ENCODE measurements at regions not wholly inside any gene's neighbourhood (a gene's known extent, or its start where the extent isn't known, plus 50 kb on each side); places are given as distances from the start of the nearest gene placed in this dataset.

- POLR2A ChIA-PET: no interaction called here
- TF ChIP-seq EZH2phosphoT487 (IDR thresholded peaks at IDR 0.05; ENCODE audit: borderline replicate concordance, low read depth, low read length) (no peak), CTCF (conservative IDR thresholded peaks at IDR 0.05; ENCODE audit: low read length) (no peak)
- Histone ChIP-seq H4K20me1 (ENCODE audit: insufficient read depth, low read length) (no peaks in the 10 kb centered on the region), H3K79me2 (ENCODE audit: insufficient read depth, low read depth, low read length) (no peaks in the 10 kb centered on the region), H3K36me3 (ENCODE audit: insufficient read depth, low read length) (no peaks in the 10 kb centered on the region), H3K9me2 (ENCODE audit: insufficient read depth, low read length) (no peaks in the 10 kb centered on the region), H3K4me3 (ENCODE audit: low read depth, low read length, poor library complexity, severe bottlenecking) (no peak overlapping the region), H3K4me2 (ENCODE audit: low read length) (no peak overlapping the region), H2AFZ (ENCODE audit: low read length) (no peak overlapping the region), H3K27ac (ENCODE audit: low read depth, low read length, poor library complexity, severe bottlenecking) (no peak overlapping the region), H3K4me1 (ENCODE audit: insufficient read depth, low read length, poor library complexity, severe bottlenecking) (no peaks in the 10 kb centered on the region), H3K9me3 (ENCODE audit: low read length) (no peaks in the 10 kb centered on the region)
- no TSS peak for BruUV-seq (replicated peaks)
- DNase-seq (ENCODE audit: low spot score): no peak
- intact Hi-C loops (cut with micrococcal nuclease; ENCODE audit: unreplicated experiment): no loop called here
- CTCF ChIA-PET (ENCODE audit: unreplicated experiment): no interaction called here
Observed at GRCh38 chrX:34891391-34891790, 51.2 kb upstream of the FAM47B start.

Data from OCI-LY7 (cell line).